HG02943 (cell line): ENCODE measurements at regions not wholly inside any gene's neighbourhood (a gene's known extent, or its start where the extent isn't known, plus 50 kb on each side); places are given as distances from the start of the nearest gene placed in this dataset.
"Not testable (repeated sequence)": the region's sequence is repeated elsewhere in the genome, so short reads cannot be mapped to it uniquely, and the experiment has no call there.

ENCODE experiments used
- ATAC-seq: cut with Tn5 transposase; IDR thresholded peaks from one replicate; pipeline ENCODE4 v1.9.1; 2021; ENCODE audit warnings: mild to moderate bottlenecking, low read depth, moderate library complexity; ENCODE audit not compliant: unreplicated experiment

- no peak for ATAC-seq
Observed at GRCh38 chr13:26896986-26897668, 136.5 kb upstream of the GPR12 start.

GRCh38 chr13:26895808-26896466 lies 135.4 kb upstream of the GPR12 start:
- no peak for ATAC-seq

- ATAC-seq = no peak
Observed at GRCh38 chr13:26895081-26895807, 134.7 kb upstream of the GPR12 start.

- no peak for ATAC-seq
Observed at GRCh38 chr13:26888632-26889031, 128.0 kb upstream of the GPR12 start.

GRCh38 chr13:26887594-26887993 lies 127.0 kb upstream of the GPR12 start:
- no peak for ATAC-seq

GRCh38 chr13:26883613-26884257 lies 123.1 kb upstream of the GPR12 start:
- no peak for ATAC-seq

GRCh38 chr13:26882731-26883130 lies 122.1 kb upstream of the GPR12 start:
- ATAC-seq = no peak

- no peak for ATAC-seq
Observed at GRCh38 chr13:26881154-26881553, 120.6 kb upstream of the GPR12 start.

- no peak for ATAC-seq
Observed at GRCh38 chr13:26880735-26881134, 120.1 kb upstream of the GPR12 start.

- no peak for ATAC-seq
Observed at GRCh38 chr13:26878438-26878837, 117.9 kb upstream of the GPR12 start.

- ATAC-seq = no peak
Observed at GRCh38 chr13:26873386-26873698, 112.8 kb upstream of the GPR12 start.

GRCh38 chr13:26872525-26873385 lies 112.2 kb upstream of the GPR12 start:
- no peak for ATAC-seq

GRCh38 chr13:26867451-26868091 lies 107.0 kb upstream of the GPR12 start:
- ATAC-seq = no peak

GRCh38 chr13:26864576-26864975 lies 104.0 kb upstream of the GPR12 start:
- no peak for ATAC-seq

GRCh38 chr13:26861941-26862340 lies 101.4 kb upstream of the GPR12 start:
- no peak for ATAC-seq

GRCh38 chr13:26855921-26856320 lies 95.3 kb upstream of the GPR12 start:
- ATAC-seq = no peak

- no peak for ATAC-seq
Observed at GRCh38 chr13:26855071-26855470, 94.5 kb upstream of the GPR12 start.

- no peak for ATAC-seq
Observed at GRCh38 chr13:26853323-26853722, 92.7 kb upstream of the GPR12 start.

- no peak for ATAC-seq
Observed at GRCh38 chr13:26847281-26847680, 86.7 kb upstream of the GPR12 start.

GRCh38 chr13:26845063-26845462 lies 84.5 kb upstream of the GPR12 start:
- not testable (repeated sequence) for ATAC-seq
